A673 (cell line): ENCODE measurements at regions not wholly inside any gene's neighbourhood (a gene's known extent, or its start where the extent isn't known, plus 50 kb on each side); places are given as distances from the start of the nearest gene placed in this dataset.

Source experiments
- BruUV-seq: library from RNA; stranded (reverse); fragments of 400-500 nt; replicated peaks from 2 replicates; lab custom pipeline; 2021; lab: Mats Ljungman, UMichigan
- CTCF ChIA-PET: fragments of 300-600 bp; sonication (Branson Sonifier 250); formaldehyde crosslinking; loops from one replicate; lab custom pipeline; 2022; ENCODE audit warnings: antibody characterized with exemption; lab: Charles Lee
- POLR2A ChIA-PET: fragments of 300-600 bp; sonication (Branson Sonifier 250); formaldehyde crosslinking; loops from one replicate; lab custom pipeline; 2022; ENCODE audit warnings: antibody characterized with exemption; ENCODE audit not compliant: low non-redundant PET; lab: Charles Lee
- DNase-seq: peaks from one replicate; pipeline ENCODE4 v3.0.0-alpha.2; 2015; ENCODE audit warnings: low spot score
- H3K27ac ChIP-seq: fragments of 200-600 bp; sonication (generic); 2 replicates; pipeline ENCODE4 v1.5.1; 2016; ENCODE audit warnings: mixed run types, low read depth, mild to moderate bottlenecking, mixed read lengths, antibody characterized with exemption, low read length; ENCODE audit not compliant: poor library complexity, severe bottlenecking
- H3K27me3 ChIP-seq: fragments of 200-600 bp; sonication (generic); replicated peaks from 2 replicates; pipeline ENCODE4 v1.6.1; 2017; ENCODE audit warnings: mixed run types, low read depth, mild to moderate bottlenecking, mixed read lengths, antibody characterized with exemption, low read length; ENCODE audit not compliant: insufficient read depth, poor library complexity
- H3K36me3 ChIP-seq: fragments of 200-600 bp; sonication (generic); 2 replicates; pipeline ENCODE4 v1.6.1; 2016; ENCODE audit warnings: mixed run types, mild to moderate bottlenecking, mixed read lengths, antibody characterized with exemption, low read length; ENCODE audit not compliant: insufficient read depth, poor library complexity, severe bottlenecking
- H3K4me1 ChIP-seq: fragments of 200-600 bp; sonication (generic); 2 replicates; pipeline ENCODE4 v1.6.1; 2017; ENCODE audit warnings: mixed run types, mild to moderate bottlenecking, mixed read lengths, antibody characterized with exemption, low read length; ENCODE audit not compliant: insufficient read depth, poor library complexity, severe bottlenecking
- H3K4me3 ChIP-seq: fragments of 200-600 bp; sonication (generic); 2 replicates; pipeline ENCODE4 v1.5.1; 2016; ENCODE audit warnings: low read depth, mixed run types, mild to moderate bottlenecking, mixed read lengths, low read length; ENCODE audit not compliant: poor library complexity, severe bottlenecking
- H3K9me3 ChIP-seq: fragments of 200-600 bp; sonication (generic); 2 replicates; pipeline ENCODE4 v1.6.1; 2016; ENCODE audit warnings: mixed run types, low read depth, mild to moderate bottlenecking, mixed read lengths, antibody characterized with exemption, low read length; ENCODE audit not compliant: poor library complexity, severe bottlenecking
- EZH2 ChIP-seq: fragments of 200-600 bp; sonication (generic); IDR thresholded peaks from 2 replicates; pipeline ENCODE4 v1.6.1; 2017; ENCODE audit warnings: borderline replicate concordance, low read depth, mild to moderate bottlenecking, mixed read lengths, antibody characterized with exemption, low read length; ENCODE audit not compliant: poor library complexity, severe bottlenecking
- intact Hi-C: fragments of 100-400 bp; cut with micrococcal nuclease; formaldehyde crosslinking; loops from one replicate; pipeline ENCODE4 v1.10.0; 2022; ENCODE audit not compliant: unreplicated experiment
- TF ChIP-seq, protein P1 (sequence below): fragments of 300-800, 200-600 bp; sonication (generic); conservative IDR thresholded peaks from 2 replicates; pipeline ENCODE4 v1.5.1; 2017; ENCODE audit warnings: low read depth, mild to moderate bottlenecking, antibody characterized with exemption, low read length, moderate library complexity, mixed read lengths

- ChIA-PET CTCF (no interaction called here), POLR2A (no interaction called here)
- intact Hi-C loops: no loop called here
Observed at GRCh38 chr6:44699082-44699481, 311.6 kb downstream of the CDC5L start.

GRCh38 chr6:44699851-44700250 lies 312.3 kb downstream of the CDC5L start:
- TF ChIP-seq, protein P1, sequence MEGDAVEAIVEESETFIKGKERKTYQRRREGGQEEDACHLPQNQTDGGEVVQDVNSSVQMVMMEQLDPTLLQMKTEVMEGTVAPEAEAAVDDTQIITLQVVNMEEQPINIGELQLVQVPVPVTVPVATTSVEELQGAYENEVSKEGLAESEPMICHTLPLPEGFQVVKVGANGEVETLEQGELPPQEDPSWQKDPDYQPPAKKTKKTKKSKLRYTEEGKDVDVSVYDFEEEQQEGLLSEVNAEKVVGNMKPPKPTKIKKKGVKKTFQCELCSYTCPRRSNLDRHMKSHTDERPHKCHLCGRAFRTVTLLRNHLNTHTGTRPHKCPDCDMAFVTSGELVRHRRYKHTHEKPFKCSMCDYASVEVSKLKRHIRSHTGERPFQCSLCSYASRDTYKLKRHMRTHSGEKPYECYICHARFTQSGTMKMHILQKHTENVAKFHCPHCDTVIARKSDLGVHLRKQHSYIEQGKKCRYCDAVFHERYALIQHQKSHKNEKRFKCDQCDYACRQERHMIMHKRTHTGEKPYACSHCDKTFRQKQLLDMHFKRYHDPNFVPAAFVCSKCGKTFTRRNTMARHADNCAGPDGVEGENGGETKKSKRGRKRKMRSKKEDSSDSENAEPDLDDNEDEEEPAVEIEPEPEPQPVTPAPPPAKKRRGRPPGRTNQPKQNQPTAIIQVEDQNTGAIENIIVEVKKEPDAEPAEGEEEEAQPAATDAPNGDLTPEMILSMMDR: no peak
- TF ChIP-seq EZH2: no peak
- H3K4me1 ChIP-seq: no peaks in the 10 kb centered on the region
- H3K36me3 ChIP-seq: no peaks in the 10 kb centered on the region
- no peak overlapping the region for H3K4me3 ChIP-seq
- no TSS peak for BruUV-seq
- intact Hi-C loops: no loop called here
- no peaks in the 10 kb centered on the region for H3K9me3 ChIP-seq
- H3K27ac ChIP-seq: no peak overlapping the region
- DNase-seq: no peak
- POLR2A ChIA-PET: no interaction called here
- H3K27me3 ChIP-seq: no peaks in the 10 kb centered on the region
- CTCF ChIA-PET: no interaction called here

More at GRCh38 chr6:44699082-44699481, 311.6 kb downstream of the CDC5L start:
- no TSS peak for BruUV-seq
- Histone ChIP-seq H3K27ac (no peak overlapping the region), H3K36me3 (no peaks in the 10 kb centered on the region), H3K27me3 (no peaks in the 10 kb centered on the region), H3K4me1 (no peaks in the 10 kb centered on the region), H3K4me3 (no peak overlapping the region), H3K9me3 (no peaks in the 10 kb centered on the region)
- DNase-seq: no peak
- TF ChIP-seq EZH2: no peak
- TF ChIP-seq, protein P1: no peak

DNA sequence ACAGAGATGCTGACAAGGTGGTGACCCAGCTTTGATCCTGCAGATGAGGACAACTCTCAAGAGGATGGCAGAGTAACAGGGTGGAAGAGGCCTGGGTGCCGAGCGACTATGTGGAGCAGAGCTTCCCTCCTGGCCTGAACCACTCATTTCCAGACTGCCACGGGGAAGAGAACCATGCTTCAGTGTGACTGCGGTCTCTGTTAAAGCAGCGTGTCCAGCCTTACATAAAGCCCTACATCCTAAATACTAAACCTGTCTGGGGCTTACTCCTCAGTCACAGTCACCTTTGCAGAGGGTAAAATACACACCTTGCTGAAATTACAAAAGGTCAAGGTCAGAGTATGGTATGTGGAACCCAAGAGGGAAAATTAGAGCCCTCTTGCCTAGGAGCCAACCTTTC lies 312.9 kb downstream of the CDC5L start:
- no peak overlapping the region for H3K4me3 ChIP-seq
- no peak overlapping the region for H3K27ac ChIP-seq
- no peak for DNase-seq
- intact Hi-C loops: no loop called here
- no peaks in the 10 kb centered on the region for H3K9me3 ChIP-seq
- no TSS peak for BruUV-seq
- no peaks in the 10 kb centered on the region for H3K27me3 ChIP-seq
- CTCF ChIA-PET: no interaction called here
- no peaks in the 10 kb centered on the region for H3K4me1 ChIP-seq
- POLR2A ChIA-PET: no interaction called here
- no peak for TF ChIP-seq EZH2
- TF ChIP-seq, protein P1: no peak
- no peaks in the 10 kb centered on the region for H3K36me3 ChIP-seq
